Neural crest cell (in vitro differentiated cells): ENCODE measurements at regions not wholly inside any gene's neighbourhood (a gene's known extent, or its start where the extent isn't known, plus 50 kb on each side); places are given as distances from the start of the nearest gene placed in this dataset.

ENCODE experiments used
- DNase-seq: peaks from one replicate; pipeline ENCODE4 v3.0.0; 2021; ENCODE audit warnings: low read depth, mixed read lengths, low spot score
- H3K27ac Mint-ChIP-seq: one replicate; pipeline ENCODE4 v1.8.0; 2021; ENCODE audit warnings: mild to moderate bottlenecking, mixed read lengths; ENCODE audit not compliant: unreplicated experiment
- H3K27me3 Mint-ChIP-seq: 2 replicates; pipeline ENCODE4 v1.8.0; 2021; ENCODE audit warnings: low read depth, mild to moderate bottlenecking, mixed read lengths
- H3K36me3 Mint-ChIP-seq: 2 replicates; pipeline ENCODE4 v1.8.0; 2021; ENCODE audit warnings: low read depth, mild to moderate bottlenecking, mixed read lengths
- H3K4me1 Mint-ChIP-seq: 2 replicates; pipeline ENCODE4 v1.8.0; 2021; ENCODE audit warnings: mixed read lengths
- H3K4me3 Mint-ChIP-seq: one replicate; pipeline ENCODE4 v1.8.0; 2021; ENCODE audit warnings: mild to moderate bottlenecking, mixed read lengths
- H3K9me3 Mint-ChIP-seq: 2 replicates; pipeline ENCODE4 v1.8.0; 2021; ENCODE audit warnings: mixed read lengths
- TF ChIP-seq, protein P1 (sequence below): fragments of 200-600 bp; sonication (generic); conservative IDR thresholded peaks from 2 replicates; pipeline ENCODE4 v1.5.0; 2021; ENCODE audit warnings: antibody characterized with exemption, mild to moderate bottlenecking

- TF ChIP-seq, protein P1, sequence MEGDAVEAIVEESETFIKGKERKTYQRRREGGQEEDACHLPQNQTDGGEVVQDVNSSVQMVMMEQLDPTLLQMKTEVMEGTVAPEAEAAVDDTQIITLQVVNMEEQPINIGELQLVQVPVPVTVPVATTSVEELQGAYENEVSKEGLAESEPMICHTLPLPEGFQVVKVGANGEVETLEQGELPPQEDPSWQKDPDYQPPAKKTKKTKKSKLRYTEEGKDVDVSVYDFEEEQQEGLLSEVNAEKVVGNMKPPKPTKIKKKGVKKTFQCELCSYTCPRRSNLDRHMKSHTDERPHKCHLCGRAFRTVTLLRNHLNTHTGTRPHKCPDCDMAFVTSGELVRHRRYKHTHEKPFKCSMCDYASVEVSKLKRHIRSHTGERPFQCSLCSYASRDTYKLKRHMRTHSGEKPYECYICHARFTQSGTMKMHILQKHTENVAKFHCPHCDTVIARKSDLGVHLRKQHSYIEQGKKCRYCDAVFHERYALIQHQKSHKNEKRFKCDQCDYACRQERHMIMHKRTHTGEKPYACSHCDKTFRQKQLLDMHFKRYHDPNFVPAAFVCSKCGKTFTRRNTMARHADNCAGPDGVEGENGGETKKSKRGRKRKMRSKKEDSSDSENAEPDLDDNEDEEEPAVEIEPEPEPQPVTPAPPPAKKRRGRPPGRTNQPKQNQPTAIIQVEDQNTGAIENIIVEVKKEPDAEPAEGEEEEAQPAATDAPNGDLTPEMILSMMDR, result no peak
- no peaks in the 10 kb centered on the region for H3K27me3 Mint-ChIP-seq
- no peaks in the 10 kb centered on the region for H3K36me3 Mint-ChIP-seq
- H3K27ac Mint-ChIP-seq, result no peak overlapping the region
- no peaks in the 10 kb centered on the region for H3K9me3 Mint-ChIP-seq
- no peak for DNase-seq
- H3K4me1 Mint-ChIP-seq, result peaks cover 6% of the 10 kb centered on the region
- H3K4me3 Mint-ChIP-seq, result no peak overlapping the region
Measured at GRCh38 chr18:34280000-34280399, 55.3 kb upstream of the NOL4 start.

- peaks cover 6% of the 10 kb centered on the region for H3K4me1 Mint-ChIP-seq
- DNase-seq, result no peak
- H3K9me3 Mint-ChIP-seq, result no peaks in the 10 kb centered on the region
Measured at GRCh38 chr18:34280653-34281052, 55.9 kb upstream of the NOL4 start.

GRCh38 chr18:34281290-34281689, 56.6 kb upstream of the NOL4 start:
- no peak overlapping the region for H3K27ac Mint-ChIP-seq
- H3K4me1 Mint-ChIP-seq, result peaks cover 6% of the 10 kb centered on the region

More at GRCh38 chr18:34280653-34281052, 55.9 kb upstream of the NOL4 start:
- H3K36me3 Mint-ChIP-seq, result no peaks in the 10 kb centered on the region
- no peak overlapping the region for H3K4me3 Mint-ChIP-seq
- TF ChIP-seq, protein P1, result no peak
- H3K27ac Mint-ChIP-seq, result no peak overlapping the region
- H3K27me3 Mint-ChIP-seq, result no peaks in the 10 kb centered on the region

DNA sequence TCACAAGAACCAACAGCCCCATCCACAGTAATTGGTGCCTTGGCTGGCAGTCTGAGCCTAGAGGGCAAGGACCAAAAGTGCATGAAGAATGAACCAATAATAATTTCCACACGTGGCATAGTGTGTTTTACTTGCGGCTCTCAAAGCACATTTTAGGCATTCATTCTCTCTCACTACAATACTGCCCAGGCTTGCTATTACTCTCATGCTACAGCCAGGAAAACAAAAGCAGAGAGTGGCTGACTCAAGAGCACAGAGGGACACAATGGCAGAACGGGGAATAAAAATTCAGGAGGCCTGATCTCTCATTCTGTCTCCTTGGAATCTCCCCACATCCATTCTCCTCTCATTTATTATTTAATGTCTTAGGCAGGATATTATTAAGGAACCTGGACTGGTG, 57.0 kb upstream of the NOL4 start:
- Mint-ChIP-seq H3K9me3 (no peaks in the 10 kb centered on the region), H3K4me3 (no peak overlapping the region), H3K27me3 (no peaks in the 10 kb centered on the region), H3K4me1 (peaks cover 6% of the 10 kb centered on the region), H3K27ac (no peak overlapping the region), H3K36me3 (no peaks in the 10 kb centered on the region)
- TF ChIP-seq, protein P1, result no peak
- no peak for DNase-seq

More at GRCh38 chr18:34281290-34281689, 56.6 kb upstream of the NOL4 start:
- Mint-ChIP-seq H3K4me3 (no peak overlapping the region), H3K27me3 (no peaks in the 10 kb centered on the region), H3K9me3 (no peaks in the 10 kb centered on the region), H3K36me3 (no peaks in the 10 kb centered on the region)
- TF ChIP-seq, protein P1, result no peak
- no peak for DNase-seq

- no peaks in the 10 kb centered on the region for H3K9me3 Mint-ChIP-seq
- no peaks in the 10 kb centered on the region for H3K36me3 Mint-ChIP-seq
- H3K27ac Mint-ChIP-seq, result no peak overlapping the region
- peaks cover 6% of the 10 kb centered on the region for H3K4me1 Mint-ChIP-seq
- TF ChIP-seq, protein P1, result no peak
- no peak for DNase-seq
- no peaks in the 10 kb centered on the region for H3K27me3 Mint-ChIP-seq
- H3K4me3 Mint-ChIP-seq, result no peak overlapping the region
Measured at GRCh38 chr18:34283506-34283905, 58.8 kb upstream of the NOL4 start.

DNA sequence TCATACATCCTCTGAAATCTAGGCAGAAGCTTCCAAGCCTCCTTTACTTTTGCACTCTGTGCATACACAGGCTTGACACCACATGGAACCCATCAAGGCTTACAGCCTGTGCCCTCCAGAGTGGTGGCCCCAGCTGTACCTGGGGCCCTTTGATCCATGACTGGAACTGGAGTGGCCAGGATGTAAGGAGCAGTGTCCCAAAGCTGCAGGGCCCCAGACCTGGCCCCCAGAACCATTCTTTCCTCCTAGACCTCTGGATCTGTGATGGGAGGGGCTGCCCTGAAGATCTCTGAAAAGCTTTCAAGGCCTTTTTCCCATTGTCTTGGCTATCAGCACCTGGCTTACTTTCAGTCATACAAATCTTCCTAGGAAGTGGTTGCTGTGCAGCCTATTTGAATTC, 63.1 kb upstream of the NOL4 start:
- Mint-ChIP-seq H3K27me3 (no peaks in the 10 kb centered on the region), H3K4me1 (no peaks in the 10 kb centered on the region), H3K27ac (no peak overlapping the region), H3K36me3 (no peaks in the 10 kb centered on the region), H3K4me3 (no peak overlapping the region), H3K9me3 (no peaks in the 10 kb centered on the region)
- TF ChIP-seq, protein P1, result no peak
- DNase-seq, result no peak
